Neural cell (in vitro differentiated cells): ENCODE measurements at regions not wholly inside any gene's neighbourhood (a gene's known extent, or its start where the extent isn't known, plus 50 kb on each side); places are given as distances from the start of the nearest gene placed in this dataset.

Source experiments
- EP300 ChIP-seq: fragments of 450-650 bp; conservative IDR thresholded peaks from 2 replicates; pipeline ENCODE4 v1.6.1; 2014; ENCODE audit warnings: antibody characterized with exemption, mild to moderate bottlenecking, moderate library complexity; ENCODE audit not compliant: poor library complexity, severe bottlenecking
- MXI1 ChIP-seq: fragments of 450-650 bp; conservative IDR thresholded peaks from 2 replicates; pipeline ENCODE4 v1.6.1; 2014; ENCODE audit warnings: antibody characterized with exemption, mild to moderate bottlenecking; ENCODE audit not compliant: poor library complexity, severe bottlenecking
- RAD21 ChIP-seq: fragments of 450-650 bp; conservative IDR thresholded peaks from 2 replicates; pipeline ENCODE4 v1.6.1; 2014; ENCODE audit warnings: antibody characterized with exemption, mild to moderate bottlenecking, moderate library complexity
- TF ChIP-seq, protein P1 (sequence below): fragments of 450-650 bp; IDR thresholded peaks from 2 replicates; pipeline ENCODE4 v1.5.1; 2014; ENCODE audit warnings: antibody characterized with exemption, mild to moderate bottlenecking, moderate library complexity; ENCODE audit not compliant: poor library complexity, severe bottlenecking
- TF ChIP-seq, protein P2 (sequence below): IDR thresholded peaks from 2 replicates; pipeline ENCODE4 v1.6.1; 2012; ENCODE audit warnings: borderline replicate concordance

DNA sequence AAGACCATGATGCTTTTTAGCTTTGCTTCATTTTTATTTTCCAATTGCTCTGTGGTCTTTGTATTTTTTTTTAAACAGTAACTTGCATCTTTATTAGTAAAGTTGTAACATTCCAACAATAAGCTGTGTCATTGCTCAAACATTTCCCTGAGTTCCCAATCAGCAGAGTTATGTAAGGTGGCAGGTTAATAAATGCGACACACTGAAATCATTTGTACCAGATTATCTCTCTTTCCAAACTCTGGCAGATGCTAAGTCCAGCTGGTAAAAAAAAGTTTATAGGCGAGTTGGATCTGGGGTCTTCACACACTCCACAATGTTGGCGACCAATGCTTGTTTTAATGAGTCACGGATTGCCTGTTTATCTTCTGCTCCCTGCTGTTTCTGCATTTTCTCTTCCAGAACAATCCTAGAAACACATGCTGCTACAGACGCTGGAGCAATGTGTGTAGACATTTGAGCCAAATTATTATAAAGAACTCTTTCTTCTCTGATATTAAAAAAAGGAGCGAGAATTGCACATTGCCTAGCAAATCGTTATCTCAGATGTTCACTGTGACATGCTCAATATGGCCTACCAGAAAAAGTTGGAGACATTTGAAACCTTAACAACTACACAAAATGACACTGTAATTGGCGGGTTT, 113.6 kb upstream of the IFNGR1 start:
- TF ChIP-seq, protein P1, sequence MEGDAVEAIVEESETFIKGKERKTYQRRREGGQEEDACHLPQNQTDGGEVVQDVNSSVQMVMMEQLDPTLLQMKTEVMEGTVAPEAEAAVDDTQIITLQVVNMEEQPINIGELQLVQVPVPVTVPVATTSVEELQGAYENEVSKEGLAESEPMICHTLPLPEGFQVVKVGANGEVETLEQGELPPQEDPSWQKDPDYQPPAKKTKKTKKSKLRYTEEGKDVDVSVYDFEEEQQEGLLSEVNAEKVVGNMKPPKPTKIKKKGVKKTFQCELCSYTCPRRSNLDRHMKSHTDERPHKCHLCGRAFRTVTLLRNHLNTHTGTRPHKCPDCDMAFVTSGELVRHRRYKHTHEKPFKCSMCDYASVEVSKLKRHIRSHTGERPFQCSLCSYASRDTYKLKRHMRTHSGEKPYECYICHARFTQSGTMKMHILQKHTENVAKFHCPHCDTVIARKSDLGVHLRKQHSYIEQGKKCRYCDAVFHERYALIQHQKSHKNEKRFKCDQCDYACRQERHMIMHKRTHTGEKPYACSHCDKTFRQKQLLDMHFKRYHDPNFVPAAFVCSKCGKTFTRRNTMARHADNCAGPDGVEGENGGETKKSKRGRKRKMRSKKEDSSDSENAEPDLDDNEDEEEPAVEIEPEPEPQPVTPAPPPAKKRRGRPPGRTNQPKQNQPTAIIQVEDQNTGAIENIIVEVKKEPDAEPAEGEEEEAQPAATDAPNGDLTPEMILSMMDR, result no peak
- no peak for TF ChIP-seq RAD21
- TF ChIP-seq, protein P2, sequence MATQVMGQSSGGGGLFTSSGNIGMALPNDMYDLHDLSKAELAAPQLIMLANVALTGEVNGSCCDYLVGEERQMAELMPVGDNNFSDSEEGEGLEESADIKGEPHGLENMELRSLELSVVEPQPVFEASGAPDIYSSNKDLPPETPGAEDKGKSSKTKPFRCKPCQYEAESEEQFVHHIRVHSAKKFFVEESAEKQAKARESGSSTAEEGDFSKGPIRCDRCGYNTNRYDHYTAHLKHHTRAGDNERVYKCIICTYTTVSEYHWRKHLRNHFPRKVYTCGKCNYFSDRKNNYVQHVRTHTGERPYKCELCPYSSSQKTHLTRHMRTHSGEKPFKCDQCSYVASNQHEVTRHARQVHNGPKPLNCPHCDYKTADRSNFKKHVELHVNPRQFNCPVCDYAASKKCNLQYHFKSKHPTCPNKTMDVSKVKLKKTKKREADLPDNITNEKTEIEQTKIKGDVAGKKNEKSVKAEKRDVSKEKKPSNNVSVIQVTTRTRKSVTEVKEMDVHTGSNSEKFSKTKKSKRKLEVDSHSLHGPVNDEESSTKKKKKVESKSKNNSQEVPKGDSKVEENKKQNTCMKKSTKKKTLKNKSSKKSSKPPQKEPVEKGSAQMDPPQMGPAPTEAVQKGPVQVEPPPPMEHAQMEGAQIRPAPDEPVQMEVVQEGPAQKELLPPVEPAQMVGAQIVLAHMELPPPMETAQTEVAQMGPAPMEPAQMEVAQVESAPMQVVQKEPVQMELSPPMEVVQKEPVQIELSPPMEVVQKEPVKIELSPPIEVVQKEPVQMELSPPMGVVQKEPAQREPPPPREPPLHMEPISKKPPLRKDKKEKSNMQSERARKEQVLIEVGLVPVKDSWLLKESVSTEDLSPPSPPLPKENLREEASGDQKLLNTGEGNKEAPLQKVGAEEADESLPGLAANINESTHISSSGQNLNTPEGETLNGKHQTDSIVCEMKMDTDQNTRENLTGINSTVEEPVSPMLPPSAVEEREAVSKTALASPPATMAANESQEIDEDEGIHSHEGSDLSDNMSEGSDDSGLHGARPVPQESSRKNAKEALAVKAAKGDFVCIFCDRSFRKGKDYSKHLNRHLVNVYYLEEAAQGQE, result no peak
- no peak for TF ChIP-seq MXI1
- no peak for TF ChIP-seq EP300
